Fibroblast of skin of right biceps (primary cell): ENCODE measurements at regions not wholly inside any gene's neighbourhood (a gene's known extent, or its start where the extent isn't known, plus 50 kb on each side); places are given as distances from the start of the nearest gene placed in this dataset.
"Not testable (repeated sequence)": the region's sequence is repeated elsewhere in the genome, so short reads cannot be mapped to it uniquely, and the experiment has no call there.

Source experiments
- DNase-seq: peaks from one replicate; pipeline ENCODE4 v3.0.0-alpha.2; 2013

DNA sequence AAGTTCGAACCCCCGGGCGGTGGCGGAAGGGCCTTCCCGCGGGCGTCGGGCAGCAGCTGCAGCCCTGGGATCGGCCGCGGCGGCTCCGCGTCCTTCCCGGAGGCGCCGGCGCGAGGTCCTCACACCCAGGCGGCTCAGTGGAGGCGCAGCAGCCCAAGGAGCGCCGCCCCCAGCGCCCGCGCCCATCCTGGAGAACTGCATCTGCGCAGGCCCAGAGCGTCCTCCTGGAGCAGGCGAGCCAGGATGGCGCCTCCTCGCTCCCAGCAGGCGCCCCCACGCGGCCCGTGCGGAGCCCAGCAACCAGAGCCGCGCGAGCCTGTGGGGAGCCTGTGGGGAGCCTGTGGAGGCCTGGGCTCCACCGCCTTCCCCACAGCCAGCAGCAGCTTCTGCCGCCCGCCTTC lies 872.5 kb downstream of the TMEM121 start:
- DNase-seq, result not testable (repeated sequence)

DNA sequence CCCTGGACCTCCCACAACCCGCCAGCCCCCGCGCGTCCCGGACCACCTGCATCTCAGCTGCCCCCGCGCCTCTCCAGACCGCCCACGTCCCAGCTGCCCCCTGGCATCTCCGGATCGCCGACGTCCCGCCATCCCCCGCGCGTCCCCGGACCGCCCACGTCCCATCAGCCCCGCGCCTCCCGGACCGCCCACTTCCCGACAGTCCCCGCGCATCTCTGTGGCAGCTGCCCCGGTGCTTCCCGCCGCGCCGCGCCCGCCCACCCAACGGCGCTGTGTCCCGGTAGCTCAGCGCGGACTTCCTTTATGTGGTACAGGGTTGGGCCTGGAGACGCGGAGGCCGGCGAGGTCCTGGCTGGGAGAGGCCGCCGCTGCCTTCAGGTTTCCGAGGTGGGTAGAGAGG lies 874.9 kb downstream of the TMEM121 start:
- DNase-seq, result not testable (repeated sequence)

DNA sequence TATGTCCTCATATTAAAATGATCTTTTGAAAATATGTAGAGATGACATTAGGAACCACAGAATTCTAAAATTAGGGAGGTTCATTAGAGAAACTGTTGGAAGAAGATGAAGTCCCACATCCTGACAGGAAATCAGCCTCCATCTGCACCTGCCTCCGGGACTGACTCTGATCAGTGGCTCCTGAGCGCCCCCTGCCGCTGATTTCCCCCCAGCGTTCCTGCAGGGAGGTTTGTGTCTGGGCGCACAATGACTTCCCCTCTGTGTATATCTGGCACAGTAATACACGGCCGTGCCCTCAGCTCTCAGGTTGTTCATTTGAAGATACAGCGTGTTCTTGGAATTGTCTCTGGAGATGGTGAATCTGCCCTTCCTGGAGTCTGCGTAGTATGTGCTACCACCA lies 883.8 kb downstream of the TMEM121 start:
- not testable (repeated sequence) for DNase-seq

DNA sequence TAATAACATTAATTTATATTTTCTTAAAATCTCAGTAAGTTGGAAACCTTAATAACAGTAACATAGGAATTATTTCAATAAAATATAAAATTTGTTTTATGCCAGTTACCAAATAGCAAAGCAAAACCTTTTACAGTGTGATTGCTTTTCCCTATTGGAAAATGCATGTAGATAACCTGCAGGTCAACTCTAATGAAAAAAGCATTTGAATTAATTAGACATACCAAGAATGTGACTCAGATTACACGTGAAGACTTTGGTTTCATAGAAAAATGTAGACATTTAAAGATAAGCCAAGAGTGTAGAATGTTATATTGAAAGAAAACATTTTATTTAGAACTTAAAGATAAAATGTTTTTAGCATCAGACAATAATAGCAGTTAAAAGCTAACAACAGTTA lies 888.1 kb downstream of the TMEM121 start:
- DNase-seq, result no peak

DNA sequence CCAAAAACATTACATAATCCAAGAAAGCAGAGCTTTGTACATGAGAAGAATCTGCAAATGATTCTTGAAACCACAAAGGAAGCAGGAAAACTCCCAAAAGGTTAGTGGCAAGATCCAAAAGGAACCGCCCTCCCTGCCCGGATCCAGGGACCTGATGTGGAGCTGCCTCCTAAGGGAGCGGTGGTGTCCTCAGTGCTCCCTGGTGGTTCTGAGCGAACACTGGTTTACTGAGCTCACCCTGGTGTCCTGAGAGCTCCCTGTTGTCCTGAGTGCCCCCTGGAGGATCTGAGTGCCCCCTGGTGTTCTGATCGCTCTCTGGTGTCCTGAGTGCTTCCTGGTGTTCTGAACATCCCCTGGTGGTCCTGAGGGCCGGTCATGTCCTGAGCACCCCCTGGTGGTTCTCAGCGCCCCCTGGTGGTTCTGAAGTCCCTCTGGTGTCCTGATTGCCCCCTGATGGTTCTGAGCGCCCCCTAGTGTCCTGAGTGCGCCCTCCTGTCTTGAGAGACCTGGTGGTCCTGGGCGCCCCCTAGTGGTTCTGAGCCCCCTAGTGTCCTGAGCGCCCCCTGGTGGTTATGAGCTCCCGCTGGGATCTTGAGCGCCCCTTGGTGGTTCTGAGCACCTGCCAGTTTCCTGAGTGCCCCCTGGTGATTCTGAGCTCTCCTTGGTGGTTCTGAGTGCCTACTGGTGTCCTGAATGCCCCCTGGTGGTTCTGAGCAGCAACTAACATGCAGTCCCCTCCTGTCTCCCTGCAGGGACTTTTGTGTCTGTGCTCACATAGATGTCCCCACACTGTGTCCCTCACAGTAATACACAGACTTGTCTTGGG lies 891.1 kb downstream of the TMEM121 start:
- peak; percentile 8 for DNase-seq

DNA sequence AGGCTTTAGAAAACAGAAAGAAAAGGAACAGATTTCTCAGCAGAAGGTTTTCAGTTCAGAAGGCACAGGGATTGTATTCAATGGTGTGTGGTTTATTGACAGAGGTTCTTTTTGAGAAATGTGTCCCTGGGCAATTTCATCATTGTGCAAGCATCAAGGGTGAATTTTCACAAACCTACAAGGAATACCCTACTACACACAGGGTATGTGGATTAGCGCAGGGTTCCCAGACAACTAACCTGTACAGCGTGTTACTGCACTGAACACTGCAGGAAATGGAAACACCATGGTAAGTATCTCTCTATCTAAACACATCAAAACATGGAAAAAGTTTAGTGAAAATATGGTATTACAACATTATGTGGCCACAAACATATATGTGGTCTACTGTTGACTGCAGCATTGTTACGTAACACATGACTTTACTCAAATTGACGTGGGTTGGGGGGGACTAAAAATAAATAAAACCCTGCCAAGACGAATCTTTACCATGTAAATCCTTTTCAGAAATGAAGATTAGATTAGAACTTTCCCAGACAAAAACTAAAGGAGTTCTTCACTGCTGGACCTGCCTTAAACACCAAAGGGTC lies 893.1 kb downstream of the TMEM121 start:
- DNase-seq, result no peak

DNA sequence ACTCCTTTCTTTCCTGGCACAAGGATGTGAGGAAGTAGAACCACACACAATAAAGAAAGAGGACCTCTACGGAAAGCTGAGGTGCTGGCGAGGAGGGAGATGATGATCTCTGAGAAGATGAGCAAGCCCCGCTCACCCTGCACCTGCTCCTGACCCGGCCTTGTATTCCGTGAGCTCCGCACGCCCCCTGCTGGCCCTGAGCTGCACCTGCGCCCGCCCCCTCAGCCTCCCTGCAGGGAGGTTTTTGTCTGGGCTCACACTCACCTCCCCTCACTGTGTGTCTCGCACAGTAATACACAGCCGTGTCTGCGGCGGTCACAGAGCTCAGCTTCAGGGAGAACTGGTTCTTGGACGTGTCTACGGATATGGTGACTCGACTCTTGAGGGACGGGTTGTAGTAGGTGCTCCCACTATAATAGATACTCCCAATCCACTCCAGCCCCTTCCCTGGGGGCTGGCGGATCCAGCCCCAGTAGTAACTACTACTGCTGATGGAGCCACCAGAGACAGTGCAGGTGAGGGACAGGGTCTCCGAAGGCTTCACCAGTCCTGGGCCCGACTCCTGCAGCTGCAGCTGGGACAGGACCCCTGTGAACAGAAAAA lies 895.1 kb downstream of the TMEM121 start:
- not testable (repeated sequence) for DNase-seq

DNA sequence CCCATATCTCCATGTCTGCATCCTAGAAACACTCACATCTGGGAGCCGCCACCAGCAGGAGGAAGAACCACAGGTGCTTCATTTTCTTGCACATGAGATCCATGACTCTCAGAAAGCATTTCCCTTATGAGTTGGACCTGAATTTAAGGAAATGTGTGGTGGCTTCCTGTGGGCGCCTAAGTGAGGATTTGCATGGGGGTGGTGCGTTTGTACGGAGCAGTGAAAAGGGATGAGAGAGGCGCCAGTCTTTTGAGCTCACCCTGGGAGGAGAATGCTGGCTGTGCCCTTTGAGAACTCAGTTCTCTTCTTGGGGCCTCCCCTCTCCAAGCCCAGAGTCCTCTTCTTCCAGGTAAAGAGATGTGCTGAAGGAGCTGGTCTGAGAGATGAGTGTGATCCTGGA lies 895.7 kb downstream of the TMEM121 start:
- no peak for DNase-seq

DNA sequence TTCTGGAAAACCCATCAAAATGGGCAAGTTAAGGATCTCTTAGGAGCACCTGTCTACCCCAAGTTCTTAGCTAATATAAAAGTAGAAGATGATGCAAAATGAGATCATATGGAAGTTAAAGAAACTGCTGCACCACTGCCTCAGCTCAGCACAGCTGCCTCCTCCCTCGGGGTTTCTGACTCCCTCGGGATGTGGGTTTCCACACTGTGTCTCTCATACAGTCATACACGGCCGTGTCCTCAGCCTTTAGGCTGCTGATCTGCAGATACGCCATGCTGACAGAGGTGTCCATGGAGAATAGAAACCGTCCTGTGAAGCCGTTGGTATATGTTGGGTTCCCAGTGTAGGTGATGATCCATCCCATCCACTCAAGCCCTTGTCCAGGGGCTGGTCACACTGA lies 898.8 kb downstream of the TMEM121 start:
- not testable (repeated sequence) for DNase-seq

DNA sequence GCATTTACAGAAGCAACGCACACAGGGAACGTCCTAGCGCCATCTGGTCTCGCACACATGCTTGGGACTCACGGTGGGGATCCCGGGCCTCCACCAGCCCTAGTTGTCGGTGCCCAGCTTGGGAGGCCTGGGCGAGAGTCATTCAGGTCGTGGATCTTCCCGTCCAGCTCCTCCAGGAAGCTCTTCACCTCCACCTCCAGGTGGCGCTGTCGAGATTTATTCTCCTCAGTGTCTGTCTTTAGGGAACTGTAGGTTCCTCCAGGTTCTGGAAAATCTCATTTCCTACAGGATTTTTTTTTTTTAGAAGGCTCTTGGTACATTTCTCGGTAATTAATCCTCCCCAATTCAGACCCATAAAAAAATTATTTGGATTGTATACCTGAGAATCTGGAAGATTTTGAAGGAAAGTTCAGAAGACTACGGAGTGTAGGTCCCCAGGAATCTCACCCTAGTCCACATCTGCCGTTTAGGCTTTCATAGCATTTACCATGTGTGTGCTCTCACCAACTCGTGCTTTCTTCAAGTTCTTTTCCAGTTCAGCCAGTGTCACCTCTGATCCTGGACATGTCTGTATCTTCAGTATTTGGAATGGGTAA lies 910.0 kb downstream of the TMEM121 start:
- no peak for DNase-seq

DNA sequence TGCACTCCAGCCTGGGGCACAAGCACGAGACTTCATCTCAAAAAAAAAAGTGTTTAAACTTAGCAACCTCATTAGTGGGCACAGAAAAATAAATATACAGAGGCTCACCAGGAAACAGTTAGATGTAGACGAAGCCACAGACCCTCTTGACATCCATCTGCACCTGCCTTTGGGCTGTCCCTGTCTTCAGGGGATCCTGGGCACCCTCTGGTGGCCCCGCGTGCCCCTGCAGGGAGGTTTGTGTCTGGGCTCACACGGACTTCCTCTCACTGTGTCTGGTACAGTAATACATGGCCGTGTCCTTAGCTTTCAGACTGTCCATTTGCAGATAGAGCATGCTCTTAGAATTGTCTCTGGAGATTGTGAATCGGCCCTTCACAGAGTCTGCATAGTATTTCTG lies 916.5 kb downstream of the TMEM121 start:
- no peak for DNase-seq

DNA sequence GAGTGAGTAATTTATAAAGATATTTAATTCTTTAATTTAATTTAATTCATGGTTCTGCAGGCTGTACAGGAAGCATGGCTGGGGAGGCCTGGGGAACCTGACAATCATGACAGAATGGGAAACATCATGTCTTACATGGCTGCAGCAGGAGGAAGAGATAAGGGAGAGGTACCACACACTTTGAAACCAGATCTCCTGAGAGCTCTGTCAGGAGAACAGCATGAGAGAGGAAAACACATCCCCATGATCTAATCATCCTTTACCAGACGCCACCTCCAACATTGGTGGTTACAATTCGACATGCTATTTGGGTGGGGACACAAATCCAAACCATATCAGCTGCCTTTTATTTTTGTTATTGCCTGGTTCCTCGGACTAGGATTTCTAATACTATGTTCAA lies 928.6 kb downstream of the TMEM121 start:
- no peak for DNase-seq

DNA sequence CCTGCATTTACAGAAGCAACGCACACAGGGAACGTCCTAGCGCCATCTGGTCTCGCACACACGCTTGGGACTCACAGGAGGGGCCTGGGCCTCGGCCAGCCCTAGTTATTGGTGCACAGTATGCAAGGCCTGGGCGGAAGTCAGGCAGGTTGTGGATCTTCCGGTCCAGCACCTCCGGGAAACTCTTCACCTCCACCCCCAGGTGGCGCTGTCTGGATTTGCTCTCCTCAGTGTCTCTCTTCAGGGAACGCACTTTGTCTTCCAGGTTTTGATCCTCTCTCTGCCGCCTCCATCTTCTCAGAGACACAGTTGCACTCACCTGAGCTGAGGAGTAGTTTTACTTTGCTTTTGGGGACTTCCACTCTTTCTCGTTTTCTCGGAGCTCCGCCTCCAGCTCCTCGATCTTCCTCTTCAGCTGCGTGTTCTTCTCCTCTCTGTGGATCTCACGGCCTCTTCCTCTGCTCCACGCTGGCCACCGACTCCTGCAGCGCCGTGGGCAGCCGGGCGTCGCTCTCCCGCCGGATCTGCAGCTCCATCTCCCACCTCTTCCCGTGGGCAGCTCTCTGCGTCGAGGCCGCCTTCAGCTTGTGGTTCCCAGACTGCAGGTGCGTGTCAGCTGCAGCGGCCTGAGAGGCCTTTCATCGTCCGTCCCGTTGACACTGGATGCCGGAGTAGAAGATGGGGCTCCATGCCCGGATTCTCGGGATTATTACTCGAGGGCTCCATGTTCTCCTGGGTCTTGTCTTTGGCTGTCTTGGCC lies 933.8 kb downstream of the TMEM121 start:
- DNase-seq, result no peak

DNA sequence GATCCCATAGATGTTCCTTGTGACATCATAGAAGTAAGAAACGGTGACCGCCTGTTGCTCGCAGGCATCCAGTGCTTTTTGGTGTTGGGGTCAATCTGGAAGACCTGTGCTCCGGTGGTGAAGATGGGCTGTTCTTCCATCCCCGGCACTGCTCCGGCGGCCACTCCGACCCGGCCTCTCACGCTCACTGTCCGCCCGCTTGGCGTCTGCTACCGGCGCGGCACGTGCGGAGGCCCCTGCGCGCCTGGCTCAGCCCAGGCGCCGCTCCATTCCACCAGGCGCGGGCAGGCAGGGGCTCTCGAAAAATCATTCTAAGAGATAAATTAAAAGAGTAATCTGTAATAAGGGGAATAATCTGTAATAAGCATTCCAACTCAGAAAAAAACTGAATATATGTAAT lies 934.5 kb downstream of the TMEM121 start:
- DNase-seq, result no peak

DNA sequence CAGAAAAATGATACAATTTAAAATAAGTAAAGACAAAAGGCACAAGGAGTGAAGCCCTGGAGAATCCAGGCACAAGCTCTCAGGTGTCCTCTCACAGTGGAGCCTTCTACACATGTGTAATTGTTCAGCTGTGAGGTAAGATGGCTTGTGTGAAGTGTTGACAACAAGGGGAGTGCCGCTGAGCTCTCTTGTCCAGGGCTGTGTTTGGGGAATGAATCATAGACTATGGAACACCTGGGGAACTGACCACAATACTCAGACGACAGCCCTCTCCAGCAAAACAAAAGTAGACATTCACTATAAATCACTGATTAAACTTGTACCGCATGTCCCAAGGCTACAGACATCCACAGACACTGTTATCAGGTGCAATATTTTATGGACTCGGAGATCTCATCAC lies 940.1 kb downstream of the TMEM121 start:
- not testable (repeated sequence) for DNase-seq

DNA sequence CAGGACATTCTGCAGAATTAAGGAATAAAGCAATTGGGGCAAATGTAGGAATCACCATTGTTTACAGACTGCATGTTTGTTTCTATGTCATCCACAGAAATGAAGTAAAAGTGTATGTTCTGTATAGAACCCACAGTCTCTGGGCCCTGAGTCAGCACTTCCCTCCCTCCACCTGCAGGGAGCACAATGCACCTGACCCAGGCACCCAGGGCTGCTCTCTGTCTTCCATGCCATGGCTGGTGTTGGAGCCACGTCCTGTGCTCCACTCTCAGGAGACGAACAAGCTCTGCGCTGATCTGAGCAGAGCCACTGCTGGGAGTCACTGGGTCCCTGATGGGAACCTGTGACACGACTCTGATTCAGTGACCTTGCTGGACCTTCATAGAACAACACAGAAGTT lies 942.5 kb downstream of the TMEM121 start:
- not testable (repeated sequence) for DNase-seq

DNA sequence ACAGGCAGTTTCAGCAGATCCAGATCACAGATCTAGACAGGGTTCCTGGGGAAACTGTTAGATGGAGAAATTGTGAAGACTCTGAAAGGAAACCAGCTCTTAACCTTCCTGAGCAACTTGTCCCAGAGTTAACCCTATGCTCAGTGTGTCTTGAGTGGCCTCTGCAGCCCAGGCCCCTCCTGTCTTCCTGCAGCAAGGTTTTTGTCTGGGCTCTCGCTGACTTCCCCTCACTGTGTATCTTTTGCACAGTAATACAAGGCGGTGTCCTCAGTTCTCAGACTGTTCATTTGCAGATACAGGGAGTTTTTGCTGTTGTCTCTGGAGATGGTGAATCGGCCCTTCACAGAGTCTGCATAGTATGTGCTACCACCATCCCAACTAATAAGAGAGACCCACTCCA lies 943.6 kb downstream of the TMEM121 start:
- not testable (repeated sequence) for DNase-seq

DNA sequence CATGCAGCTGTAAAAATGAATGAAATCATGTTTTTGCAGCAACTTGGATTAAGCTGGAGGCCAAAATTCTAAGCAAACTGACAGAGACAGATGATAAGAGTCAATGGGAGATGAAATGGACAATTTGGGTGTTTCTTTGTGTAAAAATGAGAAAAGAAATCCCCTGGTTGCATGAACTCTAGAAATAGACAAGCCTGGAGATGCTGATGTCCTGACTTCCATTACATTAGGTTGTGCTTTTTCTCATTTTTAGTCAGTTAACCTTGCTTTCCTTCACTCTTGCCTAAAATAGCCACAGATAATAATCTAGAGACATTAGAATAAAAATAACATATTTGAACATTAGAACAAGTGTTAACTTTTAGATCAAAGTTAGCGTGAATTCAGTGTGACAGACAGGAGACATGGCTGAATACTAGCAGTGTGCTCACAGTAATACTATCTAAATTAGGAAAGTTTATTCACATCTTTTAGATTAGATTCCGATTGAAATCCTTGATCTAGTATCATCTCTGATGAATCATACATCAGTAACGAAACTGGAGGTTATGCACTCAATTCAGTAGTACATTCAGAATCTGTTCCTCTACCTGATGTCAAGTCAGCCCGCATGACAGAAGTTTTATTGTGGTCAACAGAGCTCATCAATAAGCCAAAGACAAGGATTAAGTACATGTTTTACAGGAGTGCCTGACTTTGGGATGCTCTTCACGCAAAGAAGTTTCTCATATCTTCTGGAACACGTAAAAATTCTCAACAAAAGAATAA lies 948.1 kb downstream of the TMEM121 start:
- not testable (repeated sequence) for DNase-seq

DNA sequence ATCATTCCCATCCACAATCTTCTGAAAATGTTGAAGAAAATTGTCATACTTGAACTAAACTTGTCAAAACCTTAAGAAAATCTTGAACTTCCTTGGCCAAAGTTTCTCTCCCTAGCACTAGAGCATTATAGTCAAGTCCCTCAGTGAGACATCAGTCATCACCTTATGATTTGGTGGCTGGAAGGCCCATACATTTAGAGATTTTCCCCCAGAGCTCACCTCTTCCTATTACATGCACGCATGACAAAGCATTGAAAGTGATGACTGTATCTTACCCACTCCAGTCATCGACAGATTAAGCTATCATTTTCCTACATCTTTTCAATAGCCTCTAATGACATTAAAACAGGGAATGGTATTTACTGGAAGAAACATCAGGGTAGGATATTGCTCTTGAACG lies 948.8 kb downstream of the TMEM121 start:
- DNase-seq, result not testable (repeated sequence)

DNA sequence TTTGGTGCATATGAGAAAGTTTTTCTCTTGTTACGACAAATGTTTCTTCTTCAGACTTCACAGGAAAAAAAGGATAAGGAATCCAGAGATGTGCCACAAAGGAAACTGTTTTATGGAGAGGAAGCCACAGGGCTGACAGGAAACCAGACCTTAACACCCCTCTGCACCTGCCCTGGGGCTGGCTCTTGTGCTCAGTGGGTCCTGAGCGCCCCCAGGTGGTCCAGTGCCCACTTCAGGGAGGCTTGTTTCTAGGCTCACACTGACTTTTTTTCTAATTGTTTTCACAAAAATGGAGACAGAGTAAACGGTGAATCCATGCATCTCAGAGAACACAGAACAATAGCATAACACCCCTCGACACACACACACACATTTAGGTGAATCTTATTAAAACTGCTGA lies 951.2 kb downstream of the TMEM121 start:
- not testable (repeated sequence) for DNase-seq

DNA sequence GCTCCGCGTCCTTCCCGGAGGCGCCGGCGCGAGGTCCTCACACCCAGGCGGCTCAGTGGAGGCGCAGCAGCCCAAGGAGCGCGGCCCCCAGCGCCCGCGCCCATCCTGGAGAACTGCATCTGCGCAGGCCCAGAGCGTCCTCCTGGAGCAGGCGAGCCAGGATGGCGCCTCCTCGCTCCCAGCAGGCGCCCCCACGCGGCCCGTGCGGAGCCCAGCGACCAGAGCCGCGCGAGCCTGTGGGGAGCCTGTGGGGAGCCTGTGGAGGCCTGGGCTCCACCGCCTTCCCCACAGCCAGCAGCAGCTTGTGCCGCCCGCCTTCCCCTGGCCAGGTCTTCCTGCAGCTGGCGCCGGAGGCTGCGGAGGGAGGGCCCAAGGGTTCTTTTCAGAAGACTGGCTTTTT lies 953.9 kb downstream of the TMEM121 start:
- not testable (repeated sequence) for DNase-seq

DNA sequence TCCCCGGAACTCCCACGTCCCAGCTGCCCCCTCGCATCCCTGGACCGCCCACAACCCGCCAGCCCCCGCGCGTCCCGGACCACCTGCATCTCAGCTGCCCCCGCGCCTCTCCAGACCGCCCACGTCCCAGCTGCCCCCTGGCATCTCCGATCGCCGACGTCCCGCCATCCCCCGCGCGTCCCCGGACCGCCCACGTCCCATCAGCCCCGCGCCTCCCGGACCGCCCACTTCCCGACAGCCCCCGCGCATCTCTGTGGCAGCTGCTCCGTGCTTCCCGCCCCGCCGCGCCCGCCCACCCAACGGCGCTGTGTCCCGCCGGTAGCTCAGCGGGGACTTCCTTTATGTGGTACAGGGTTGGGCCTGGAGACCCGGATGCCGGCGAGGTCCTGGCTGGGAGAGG lies 955.8 kb downstream of the TMEM121 start:
- not testable (repeated sequence) for DNase-seq
